SK-N-SH treated with all-trans-retinoic acid at 6 μM for 48 hours (cell line): ENCODE measurements at regions not wholly inside any gene's neighbourhood (a gene's known extent, or its start where the extent isn't known, plus 50 kb on each side); places are given as distances from the start of the nearest gene placed in this dataset.

Experiments
- CSDC2 ChIP-seq: fragments of 250-450 bp; sonication (Bioruptor Pico); IDR thresholded peaks from 2 replicates; pipeline ENCODE4 v1.5.0; 2020; ENCODE audit warnings: mild to moderate bottlenecking, moderate library complexity
- GLIS3 ChIP-seq: fragments of 250-450 bp; sonication (Bioruptor Pico); IDR thresholded peaks from 2 replicates; pipeline ENCODE4 v1.5.0; 2020; ENCODE audit warnings: mild to moderate bottlenecking, moderate library complexity

GRCh38 chr9:87167161-87167560 is 219.9 kb upstream of the GAS1 start:
- TF ChIP-seq CSDC2 (no peak), GLIS3 (CRISPR knock-in tag) (no peak)
